GM12878 (cell line): ENCODE measurements at regions not wholly inside any gene's neighbourhood (a gene's known extent, or its start where the extent isn't known, plus 50 kb on each side); places are given as distances from the start of the nearest gene placed in this dataset.

Experiments used
- ATAC-seq: fragments of 200-7000 bp; cut with Tn5 transposase; 3 replicates; pipeline ENCODE4 v1.9.1; 2020; ENCODE audit warnings: mild to moderate bottlenecking, moderate library complexity
- BruUV-seq: library from RNA; stranded (reverse); fragments of 400-500 nt; replicated peaks from 2 replicates; lab custom pipeline; 2021; lab: Mats Ljungman, UMichigan
- CTCF ChIA-PET: fragments of 300-600 bp; sonication (Branson Sonifier 250); formaldehyde crosslinking; extraction: SDS; loops from one replicate; lab custom pipeline; 2021; ENCODE audit warnings: inconsistent platforms; lab: Yijun Ruan, JAX
- POLR2A ChIA-PET: fragments of 350-600 bp; formaldehyde crosslinking; extraction: SDS; loops from one replicate; lab custom pipeline; 2021; ENCODE audit warnings: inconsistent platforms; lab: Charles Lee
- RAD21 ChIA-PET: fragments of 300-600 bp; sonication (Branson Sonifier 250); formaldehyde crosslinking; loops from one replicate; lab custom pipeline; 2023; ENCODE audit warnings: antibody characterized with exemption; ENCODE audit not compliant: unreplicated experiment; lab: Charles Lee
- SMC1A ChIA-PET: fragments of 300-600 bp; sonication (Branson Sonifier 250); formaldehyde crosslinking; loops from one replicate; lab custom pipeline; 2023; ENCODE audit not compliant: unreplicated experiment, uncharacterized antibody; lab: Charles Lee
- DNase-seq: peaks from one replicate; pipeline ENCODE4 v3.0.0-alpha.2; 2011; ENCODE audit warnings: low read depth, low spot score
- FAIRE-seq: peaks from 3 replicates; lab custom pipeline; 2011; peaks lifted over from hg19 to GRCh38; lab: Jason Lieb, UNC
- H2AFZ ChIP-seq: 2 replicates; pipeline ENCODE4 v1.6.0; 2011; ENCODE audit warnings: low read depth, low read length, control low read depth; ENCODE audit not compliant: control insufficient read depth
- H3K27ac ChIP-seq: 2 replicates; pipeline ENCODE4 v1.5.1; 2011; ENCODE audit warnings: control low read depth; ENCODE audit not compliant: control insufficient read depth, insufficient read depth
- H3K27me3 ChIP-seq, 2 experiments: replicated peaks in 1 of 2; 2 replicates each; pipeline versions ENCODE4 v1.6.0 to v1.6.1; 2011; ENCODE audit warnings: low read length in 1 of 2; ENCODE audit not compliant: control insufficient read depth in 2 of 2, insufficient read depth in 2 of 2
- H3K36me3 ChIP-seq, 2 experiments: 2 replicates each; pipeline ENCODE4 v1.5.1; 2011; ENCODE audit warnings: low read length in 1 of 2; ENCODE audit not compliant: control insufficient read depth in 2 of 2, insufficient read depth in 2 of 2
- H3K4me1 ChIP-seq: 2 replicates; pipeline ENCODE4 v1.6.1; 2011; ENCODE audit warnings: mild to moderate bottlenecking, low read length, moderate library complexity, mixed read lengths; ENCODE audit not compliant: control insufficient read depth, insufficient read depth
- H3K4me2 ChIP-seq: 2 replicates; pipeline ENCODE4 v1.6.0; 2011; ENCODE audit warnings: control low read depth; ENCODE audit not compliant: control insufficient read depth, insufficient read depth
- H3K4me3 ChIP-seq: fragments of 200-600 bp; sonication (generic); 2 replicates; pipeline ENCODE4 v1.5.1; 2016
- H3K79me2 ChIP-seq: 2 replicates; pipeline ENCODE4 v1.6.0; 2011; ENCODE audit warnings: low read length; ENCODE audit not compliant: control insufficient read depth, insufficient read depth
- H3K9ac ChIP-seq: 2 replicates; pipeline ENCODE4 v1.8.0; 2011; ENCODE audit warnings: low read length, control low read depth, mixed read lengths; ENCODE audit not compliant: control insufficient read depth, insufficient read depth
- H3K9me3 ChIP-seq: replicated peaks from 3 replicates; pipeline ENCODE4 v1.5.1; 2011; ENCODE audit warnings: mild to moderate bottlenecking, low read length; ENCODE audit not compliant: control insufficient read depth, insufficient read depth
- H4K20me1 ChIP-seq: 2 replicates; pipeline ENCODE4 v1.6.0; 2011; ENCODE audit not compliant: control insufficient read depth, insufficient read depth
- ASH2L ChIP-seq: fragments of 300-600, 200-600 bp; sonication (generic); IDR thresholded peaks from 2 replicates; pipeline ENCODE4 v1.6.1; 2017; ENCODE audit warnings: low read depth, mild to moderate bottlenecking, borderline replicate concordance
- BHLHE40 ChIP-seq, 2 experiments: fragments of 450-650 bp in 1 of 2; IDR thresholded peaks; 2 replicates each; pipeline ENCODE4 v1.6.1; 2011 to 2017; ENCODE audit warnings: low read depth in 2 of 2, borderline replicate concordance in 1 of 2, improper control_type of control experiment in 1 of 2, low read length in 1 of 2, mild to moderate bottlenecking in 1 of 2
- CTCF ChIP-seq, 3 experiments: IDR thresholded peaks in 2 of 3; conservative IDR thresholded peaks in 1 of 3; 2 replicates each; pipeline ENCODE4 v1.5.1; 2011; ENCODE audit warnings: low read depth in 3 of 3, low read length in 3 of 3, mild to moderate bottlenecking in 3 of 3, control low read depth in 2 of 3, moderate library complexity in 2 of 3, inconsistent platforms in 1 of 3, mixed read lengths in 1 of 3; ENCODE audit not compliant: control insufficient read depth in 2 of 3, insufficient read depth in 1 of 3; ENCODE audit errors: extremely low read depth in 1 of 3
- FOS ChIP-seq: IDR thresholded peaks from 3 replicates; pipeline ENCODE4 v1.6.1; 2011; ENCODE audit warnings: borderline replicate concordance; ENCODE audit not compliant: insufficient read length; ENCODE audit errors: extremely low read depth
- FOXK2 ChIP-seq: fragments of 450-650 bp; IDR thresholded peaks from 2 replicates; pipeline ENCODE4 v1.6.1; 2017; ENCODE audit warnings: mild to moderate bottlenecking, moderate library complexity
- HDAC6 ChIP-seq: fragments of 200-600 bp; sonication (generic); IDR thresholded peaks from one replicate; pipeline ENCODE4 v1.8.0; 2017; ENCODE audit warnings: antibody characterized with exemption; ENCODE audit not compliant: unreplicated experiment
- KAT2A ChIP-seq: conservative IDR thresholded peaks from 2 replicates; pipeline ENCODE4 v1.6.1; 2011; ENCODE audit warnings: low read depth, low read length; ENCODE audit not compliant: control insufficient read depth
- LARP7 ChIP-seq: fragments of 450-650 bp; IDR thresholded peaks from 2 replicates; pipeline ENCODE4 v1.6.1; 2017; ENCODE audit warnings: mild to moderate bottlenecking
- NFIC ChIP-seq: IDR thresholded peaks from 2 replicates; pipeline ENCODE4 v1.6.1; 2012; ENCODE audit warnings: low read depth, mild to moderate bottlenecking, inconsistent platforms, low read length, moderate library complexity
- NR2C2 ChIP-seq: IDR thresholded peaks from 2 replicates; pipeline ENCODE4 v1.6.1; 2011; ENCODE audit warnings: borderline replicate concordance, low read depth; ENCODE audit not compliant: control insufficient read depth, insufficient read length
- NR2F1 ChIP-seq: fragments of 450-650 bp; conservative IDR thresholded peaks from 2 replicates; pipeline ENCODE4 v1.6.1; 2017; ENCODE audit warnings: mild to moderate bottlenecking
- RELA ChIP-seq: fragments of 450-650 bp; IDR thresholded peaks from 2 replicates; pipeline ENCODE4 v1.8.0; 2014; ENCODE audit warnings: borderline replicate concordance; ENCODE audit not compliant: partially characterized antibody
- SMARCA5 ChIP-seq: fragments of 450-650 bp; IDR thresholded peaks from 2 replicates; pipeline ENCODE4 v1.6.1; 2017; ENCODE audit warnings: mild to moderate bottlenecking
- TCF3 ChIP-seq: IDR thresholded peaks from 2 replicates; pipeline ENCODE4 v1.6.1; 2012; ENCODE audit warnings: low read depth, mild to moderate bottlenecking, low read length, borderline replicate concordance; ENCODE audit not compliant: insufficient read depth
- ZBTB4 ChIP-seq: fragments of 450-650 bp; formaldehyde crosslinking; IDR thresholded peaks from 2 replicates; pipeline ENCODE4 v1.4.0; 2022; ENCODE audit warnings: mild to moderate bottlenecking, moderate library complexity
- ZNF592 ChIP-seq: fragments of 450-650 bp; IDR thresholded peaks from 2 replicates; pipeline ENCODE4 v1.6.1; 2017; ENCODE audit warnings: mild to moderate bottlenecking, moderate library complexity
- ZNF622 ChIP-seq: fragments of 450-650 bp; IDR thresholded peaks from 2 replicates; pipeline ENCODE4 v1.6.1; 2017; ENCODE audit warnings: mild to moderate bottlenecking, inconsistent platforms
- WGBS: methylation state at CpG from one replicate; pipeline ENCODE4 v1.1.6; 2016; ENCODE audit warnings: low lambda C conversion rate; ENCODE audit not compliant: insufficient replicate concordance, insufficient coverage; ENCODE audit errors: missing lambda C conversion rate; 5-methylcytosine and 5-hydroxymethylcytosine counted together
- in situ Hi-C: fragments of 300-500 bp; cut with MboI; formaldehyde crosslinking; loops from 9 replicates; pipeline ENCODE4 v1.14.3; 2018; ENCODE audit warnings: mixed read lengths
- intact Hi-C: fragments of 100-400 bp; cut with micrococcal nuclease; formaldehyde crosslinking; loops from one replicate; pipeline ENCODE4 v1.14.2; 2022; ENCODE audit not compliant: unreplicated experiment

GRCh38 chr3:94887065-94887464 is 824.2 kb downstream of the NSUN3 start:
- no peak overlapping the region for H2AFZ ChIP-seq
- intact Hi-C loops = no loop called here
- no peak overlapping the region for H3K9ac ChIP-seq
- ChIA-PET SMC1A (no interaction called here), RAD21 (no interaction called here), CTCF (no interaction called here), POLR2A (no interaction called here)
- in situ Hi-C loops = no loop called here
- 42% methylated on average over 3 of the region's 3 CpGs for WGBS
- ATAC-seq (no peak), DNase-seq (no peak), FAIRE-seq (no peak)
- H3K36me3 ChIP-seq = no peaks in the 10 kb centered on the region
- no peak overlapping the region for H3K27ac ChIP-seq
- H3K4me1 ChIP-seq = no peaks in the 10 kb centered on the region
- H3K4me2 ChIP-seq = no peak overlapping the region
- BruUV-seq = no TSS peak
- no peaks in the 10 kb centered on the region for H3K9me3 ChIP-seq
- H4K20me1 ChIP-seq = no peaks in the 10 kb centered on the region
- no peaks in the 10 kb centered on the region for H3K79me2 ChIP-seq
- no peaks in the 10 kb centered on the region for H3K27me3 ChIP-seq
- H3K4me3 ChIP-seq = no peak overlapping the region
- TF ChIP-seq NR2F1 (no peak), BHLHE40 (IDR thresholded peaks at IDR 0.05; ENCODE audit: borderline replicate concordance in 1 of 2, low read depth in 2 of 2, low read length in 1 of 2) (no peak), FOS (no peak), NR2C2 (no peak), ZNF622 (no peak), NFIC (no peak), TCF3 (no peak), SMARCA5 (no peak), KAT2A (no peak), FOXK2 (no peak), ZBTB4 (CRISPR knock-in tag) (no peak), RELA (no peak), CTCF (IDR thresholded peaks at IDR 0.05 in 2 of 3, conservative IDR thresholded peaks at IDR 0.05 in 1 of 3; ENCODE audit: control insufficient read depth in 2 of 3, extremely low read depth in 1 of 3, insufficient read depth in 1 of 3, low read depth in 3 of 3, low read length in 3 of 3) (no peak), HDAC6 (no peak), ZNF592 (no peak), ASH2L (no peak), LARP7 (no peak)
